ENCODE measurements at regions not wholly inside any gene's neighbourhood (a gene's known extent, or its start where the extent isn't known, plus 50 kb on each side); places are given as distances from the start of the nearest gene placed in this dataset.

- no peak overlapping the region for H3K4me3 ChIP-seq (replicated peaks in 1 of 3; ENCODE audit: insufficient read depth in 1 of 3, low read depth in 1 of 3, low read length in 3 of 3)
Measured at GRCh38 chr9:1869843-1870242, 145.3 kb upstream of the SMARCA2 start.

More at GRCh38 chr9:1869843-1870242, 145.3 kb upstream of the SMARCA2 start:
- Histone ChIP-seq H3K4me1 (ENCODE audit: control insufficient read depth, extremely low read depth, insufficient read depth, low read length) (no peaks in the 10 kb centered on the region), H4K20me1 (replicated peaks; ENCODE audit: control insufficient read depth, extremely low read depth, insufficient read depth, low read length) (no peaks in the 10 kb centered on the region), H3K4me2 (ENCODE audit: insufficient read depth, low read length) (no peak overlapping the region), H3K27ac (ENCODE audit: insufficient read depth, low read depth, low read length) (no peak overlapping the region), H2AFZ (ENCODE audit: low read depth, low read length) (no peak overlapping the region), H3K27me3 (ENCODE audit: control insufficient read depth in 2 of 2, insufficient read depth in 2 of 2, low read length in 2 of 2) (no peaks in the 10 kb centered on the region), H3K9ac (replicated peaks; ENCODE audit: extremely low read depth, insufficient read depth, low read length) (no peak overlapping the region), H3K36me3 (ENCODE audit: control insufficient read depth in 2 of 2, extremely low read depth in 1 of 2, insufficient read depth in 2 of 2, low read length in 2 of 2) (no peaks in the 10 kb centered on the region), H3K79me2 (ENCODE audit: control insufficient read depth, insufficient read depth, low read length) (no peaks in the 10 kb centered on the region), H3K9me1 (replicated peaks; ENCODE audit: control insufficient read depth, extremely low read depth, insufficient read depth, low read length) (no peaks in the 10 kb centered on the region), H3K9me3 (replicated peaks; ENCODE audit: control insufficient read depth, insufficient read depth, low read length) (no peaks in the 10 kb centered on the region)
- ChIA-PET POLR2A (no interaction called here), CTCF (no interaction called here)
- FAIRE-seq (no peak), DNase-seq (ENCODE audit: low read depth, low spot score) (no peak)
- dilution Hi-C loops (cut with MboI; ENCODE audit: extremely low pct_ligation_motif_present, low sequenced_read_pairs), result no loop called here
- intact Hi-C loops (cut with micrococcal nuclease), result no loop called here
- TF ChIP-seq GATA2 (IDR thresholded peaks at IDR 0.05; ENCODE audit: insufficient read depth, insufficient read length, low read depth, low read length) (no peak), MYC (IDR thresholded peaks at IDR 0.05; ENCODE audit: low read depth, low read length) (no peak), CTCF (IDR thresholded peaks at IDR 0.05; ENCODE audit: extremely low read depth in 1 of 2, insufficient read depth in 1 of 2, low read depth in 1 of 2, low read length in 2 of 2) (no peak), FOS (IDR thresholded peaks at IDR 0.05; ENCODE audit: borderline replicate concordance, insufficient read depth, low read length) (no peak), POLR2AphosphoS5 (IDR thresholded peaks at IDR 0.05; ENCODE audit: insufficient read depth, low read depth, low read length) (no peak), JUN (IDR thresholded peaks at IDR 0.05; ENCODE audit: borderline replicate concordance, insufficient read depth, insufficient read length, low read depth) (no peak), POLR2A (IDR thresholded peaks at IDR 0.05; ENCODE audit: low read depth, low read length) (no peak), EZH2 (IDR thresholded peaks at IDR 0.05; ENCODE audit: borderline replicate concordance, low read depth, low read length, severe bottlenecking) (no peak)
- TF ChIP-seq, protein P1, sequence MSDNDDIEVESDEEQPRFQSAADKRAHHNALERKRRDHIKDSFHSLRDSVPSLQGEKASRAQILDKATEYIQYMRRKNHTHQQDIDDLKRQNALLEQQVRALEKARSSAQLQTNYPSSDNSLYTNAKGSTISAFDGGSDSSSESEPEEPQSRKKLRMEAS (IDR thresholded peaks at IDR 0.05; ENCODE audit: insufficient read depth, insufficient read length), result no peak
- BruUV-seq (replicated peaks), result no TSS peak

Data from endothelial cell of umbilical vein (primary cell).